IMR-90 (cell line): ENCODE measurements at regions not wholly inside any gene's neighbourhood (a gene's known extent, or its start where the extent isn't known, plus 50 kb on each side); places are given as distances from the start of the nearest gene placed in this dataset.

ENCODE experiments used
- CEBPB ChIP-seq: IDR thresholded peaks from 2 replicates; pipeline ENCODE4 v1.6.1; 2012; ENCODE audit warnings: low read depth, low read length, improper control_type of control experiment
- CTCF ChIP-seq: conservative IDR thresholded peaks from 2 replicates; pipeline ENCODE4 v1.5.1; 2012; ENCODE audit warnings: mild to moderate bottlenecking, low read depth, low read length, improper control_type of control experiment
- FOS ChIP-seq: fragments of 150-350 bp; IDR thresholded peaks from 2 replicates; pipeline ENCODE4 v1.6.1; 2016; ENCODE audit warnings: low read depth, low read length
- MAFK ChIP-seq: IDR thresholded peaks from 2 replicates; pipeline ENCODE4 v1.6.1; 2012; ENCODE audit warnings: low read depth, low read length, improper control_type of control experiment
- MXI1 ChIP-seq: IDR thresholded peaks from 2 replicates; pipeline ENCODE4 v1.6.1; 2012; ENCODE audit warnings: low read depth, mild to moderate bottlenecking, low read length, moderate library complexity, borderline replicate concordance
- POLR2A ChIP-seq: IDR thresholded peaks from 2 replicates; pipeline ENCODE4 v1.6.1; 2012; ENCODE audit warnings: mild to moderate bottlenecking, low read depth, low read length
- RAD21 ChIP-seq: IDR thresholded peaks from 2 replicates; pipeline ENCODE4 v1.6.1; 2012; ENCODE audit warnings: low read length, improper control_type of control experiment
- RCOR1 ChIP-seq: IDR thresholded peaks from 2 replicates; pipeline ENCODE4 v1.6.1; 2012; ENCODE audit warnings: mild to moderate bottlenecking, low read length, improper control_type of control experiment; ENCODE audit not compliant: insufficient replicate concordance
- RFX5 ChIP-seq: IDR thresholded peaks from 2 replicates; pipeline ENCODE4 v1.8.0; 2012; ENCODE audit warnings: low read depth, mild to moderate bottlenecking, low read length, moderate library complexity
- SMC3 ChIP-seq: fragments of 150-350 bp; IDR thresholded peaks from 2 replicates; pipeline ENCODE4 v1.6.1; 2016; ENCODE audit warnings: low read depth, mild to moderate bottlenecking, antibody characterized with exemption, low read length, moderate library complexity
- USF2 ChIP-seq: fragments of 150-350 bp; IDR thresholded peaks from 2 replicates; pipeline ENCODE4 v1.6.1; 2017; ENCODE audit warnings: mild to moderate bottlenecking, antibody characterized with exemption, low read length, low read depth

- TF ChIP-seq MAFK (peak; percentile 69), CTCF (no peak), RCOR1 (no peak), RAD21 (no peak), SMC3 (no peak), RFX5 (no peak), POLR2A (no peak), CEBPB (no peak), USF2 (no peak), MXI1 (no peak), FOS (no peak)
Observed at GRCh38 chr11:134552749-134553148, 140.7 kb upstream of the B3GAT1 start.
